ENCODE measurements at regions not wholly inside any gene's neighbourhood (a gene's known extent, or its start where the extent isn't known, plus 50 kb on each side); places are given as distances from the start of the nearest gene placed in this dataset.
"Not testable (repeated sequence)": the region's sequence is repeated elsewhere in the genome, so short reads cannot be mapped to it uniquely, and the experiment has no call there.

DNA sequence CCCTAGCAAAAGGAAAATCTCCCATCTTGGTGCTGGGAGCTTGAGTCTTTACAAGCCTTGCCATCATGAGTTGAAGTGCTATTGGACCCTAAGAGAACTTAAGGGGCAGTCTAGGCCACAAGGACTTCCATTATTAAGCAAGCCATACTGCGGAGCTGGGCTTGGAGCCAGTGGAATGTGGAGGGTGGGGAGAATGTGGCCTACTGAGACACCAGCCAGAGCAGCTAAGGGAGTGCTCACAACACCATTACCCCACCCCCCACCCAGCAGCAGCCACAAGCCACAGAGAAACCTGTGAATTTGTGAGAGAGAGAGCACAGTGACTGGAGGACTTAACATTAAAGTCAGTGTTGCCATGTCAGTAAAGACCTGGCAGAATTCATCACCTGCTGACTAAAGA lies 133.0 kb upstream of the ALG10B start:
- TF ChIP-seq, protein P1, sequence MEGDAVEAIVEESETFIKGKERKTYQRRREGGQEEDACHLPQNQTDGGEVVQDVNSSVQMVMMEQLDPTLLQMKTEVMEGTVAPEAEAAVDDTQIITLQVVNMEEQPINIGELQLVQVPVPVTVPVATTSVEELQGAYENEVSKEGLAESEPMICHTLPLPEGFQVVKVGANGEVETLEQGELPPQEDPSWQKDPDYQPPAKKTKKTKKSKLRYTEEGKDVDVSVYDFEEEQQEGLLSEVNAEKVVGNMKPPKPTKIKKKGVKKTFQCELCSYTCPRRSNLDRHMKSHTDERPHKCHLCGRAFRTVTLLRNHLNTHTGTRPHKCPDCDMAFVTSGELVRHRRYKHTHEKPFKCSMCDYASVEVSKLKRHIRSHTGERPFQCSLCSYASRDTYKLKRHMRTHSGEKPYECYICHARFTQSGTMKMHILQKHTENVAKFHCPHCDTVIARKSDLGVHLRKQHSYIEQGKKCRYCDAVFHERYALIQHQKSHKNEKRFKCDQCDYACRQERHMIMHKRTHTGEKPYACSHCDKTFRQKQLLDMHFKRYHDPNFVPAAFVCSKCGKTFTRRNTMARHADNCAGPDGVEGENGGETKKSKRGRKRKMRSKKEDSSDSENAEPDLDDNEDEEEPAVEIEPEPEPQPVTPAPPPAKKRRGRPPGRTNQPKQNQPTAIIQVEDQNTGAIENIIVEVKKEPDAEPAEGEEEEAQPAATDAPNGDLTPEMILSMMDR (IDR thresholded peaks at IDR 0.05; ENCODE audit: poor library complexity), result not testable (repeated sequence)
- not testable (repeated sequence) for TF ChIP-seq EZH2phosphoT487 (IDR thresholded peaks at IDR 0.05; ENCODE audit: low read depth, severe bottlenecking, unreplicated experiment); EZH2 (IDR thresholded peaks at IDR 0.05; ENCODE audit: borderline replicate concordance)
